ENCODE measurements at regions not wholly inside any gene's neighbourhood (a gene's known extent, or its start where the extent isn't known, plus 50 kb on each side); places are given as distances from the start of the nearest gene placed in this dataset.

GRCh38 chr3:87101861-87102625 is 111.1 kb upstream of the VGLL3 start:
- H2BK15ac ChIP-seq (ENCODE audit: low read depth, low read length), result no peak overlapping the region
- no peaks in the 10 kb centered on the region for H3K9me1 ChIP-seq (ENCODE audit: insufficient read depth, low read length)
- no peak overlapping the region for H2AK9ac ChIP-seq (replicated peaks; ENCODE audit: low read depth, low read length, poor library complexity)
- WGBS, 2 experiments (ENCODE audit: extremely low coverage in 2 of 2, insufficient read length in 1 of 2), result no CpG with 5 or more reads among the region's 6 CpGs
- no peak for ATAC-seq (ENCODE audit: low read depth)
- H2AK5ac ChIP-seq (ENCODE audit: low read depth, low read length), result no peak overlapping the region
- no peaks in the 10 kb centered on the region for H4K20me1 ChIP-seq (ENCODE audit: insufficient read depth, low read length)
- POLR2A ChIA-PET (ENCODE audit: unreplicated experiment), result no interaction called here
- no peak overlapping the region for H3K4me2 ChIP-seq (ENCODE audit: low read depth, low read length)
- CTCF ChIA-PET, result no interaction called here
- no peak overlapping the region for H3K9ac ChIP-seq (ENCODE audit: low read depth, low read length)
- no peak overlapping the region for H4K91ac ChIP-seq (ENCODE audit: insufficient read depth, low read depth, low read length)
- H3K14ac ChIP-seq (replicated peaks; ENCODE audit: low read depth, low read length), result no peak overlapping the region
- H3K18ac ChIP-seq (ENCODE audit: low read depth, low read length), result no peak overlapping the region
- dilution Hi-C loops (cut with HindIII; ENCODE audit: low sequenced_read_pairs, unreplicated experiment), result no loop called here
- H4K5ac ChIP-seq (ENCODE audit: low read depth, low read length), result no peak overlapping the region
- H2BK5ac ChIP-seq (ENCODE audit: low read depth, low read length, poor library complexity, severe bottlenecking), result no peak overlapping the region
- no peak for TF ChIP-seq MAZ (IDR thresholded peaks at IDR 0.05; ENCODE audit: borderline replicate concordance, low read depth, low read length)
- no peak for TF ChIP-seq USF2 (IDR thresholded peaks at IDR 0.05; ENCODE audit: low read depth, low read length)
- TF ChIP-seq CHD1 (IDR thresholded peaks at IDR 0.05; ENCODE audit: low read depth, low read length), result no peak
- TF ChIP-seq MAFK (IDR thresholded peaks at IDR 0.05; ENCODE audit: low read depth, low read length), result no peak
- TF ChIP-seq FOS (IDR thresholded peaks at IDR 0.05; ENCODE audit: low read depth, low read length), result no peak
- TF ChIP-seq CEBPB (IDR thresholded peaks at IDR 0.05; ENCODE audit: low read depth, low read length), result no peak
- no peak for TF ChIP-seq SMC3 (IDR thresholded peaks at IDR 0.05; ENCODE audit: low read depth, low read length)
- TF ChIP-seq POLR2A (IDR thresholded peaks at IDR 0.05; ENCODE audit: low read depth, low read length), result no peak
- TF ChIP-seq NFE2L2 (IDR thresholded peaks at IDR 0.05; ENCODE audit: low read depth, low read length), result no peak
- no peak for TF ChIP-seq MXI1 (IDR thresholded peaks at IDR 0.05; ENCODE audit: borderline replicate concordance, low read depth, low read length)
- no peak for TF ChIP-seq ELK1 (IDR thresholded peaks at IDR 0.05; ENCODE audit: borderline replicate concordance, low read depth, low read length)
- TF ChIP-seq BHLHE40 (IDR thresholded peaks at IDR 0.05; ENCODE audit: low read depth, low read length), result no peak
- no peak for TF ChIP-seq RFX5 (IDR thresholded peaks at IDR 0.05; ENCODE audit: low read depth, low read length)
- no peak overlapping the region for H3K4me3 ChIP-seq (ENCODE audit: insufficient read depth, low read depth, low read length)
- DNase-seq, result no peak
- in situ Hi-C loops (cut with MboI; ENCODE audit: low sequenced_read_pairs), result no loop called here
- no peaks in the 10 kb centered on the region for H3K4me1 ChIP-seq (ENCODE audit: control insufficient read depth, insufficient read depth, low read length)
- BruUV-seq (replicated peaks), result no TSS peak
- no peak overlapping the region for H4K8ac ChIP-seq (ENCODE audit: low read depth in 2 of 2, low read length in 2 of 2)
- H3K27me3 ChIP-seq (ENCODE audit: control insufficient read depth, insufficient read depth, low read length), result no peaks in the 10 kb centered on the region
- H2AFZ ChIP-seq (replicated peaks; ENCODE audit: low read length, poor library complexity), result no peak overlapping the region
- no peak overlapping the region for H2BK120ac ChIP-seq (ENCODE audit: low read depth, low read length)
- intact Hi-C loops (cut with micrococcal nuclease), result no loop called here
- no peak overlapping the region for H3K4ac ChIP-seq (ENCODE audit: low read depth, low read length)
- H3K9me3 ChIP-seq (ENCODE audit: control insufficient read depth, insufficient read depth, low read length), result no peaks in the 10 kb centered on the region
- no peak overlapping the region for H2BK20ac ChIP-seq (ENCODE audit: low read depth, low read length)
- H3K23ac ChIP-seq (ENCODE audit: low read depth, low read length), result no peak overlapping the region
- H3K36me3 ChIP-seq (ENCODE audit: control insufficient read depth, insufficient read depth, low read length), result no peaks in the 10 kb centered on the region
- H3K27ac ChIP-seq (ENCODE audit: insufficient read depth, low read length), result no peak overlapping the region
- no peaks in the 10 kb centered on the region for H3K79me1 ChIP-seq (ENCODE audit: low read depth in 1 of 2, low read length in 2 of 2)
- H3K56ac ChIP-seq (ENCODE audit: extremely low read depth, insufficient read depth, low read length), result no peak overlapping the region
